PC-9 (cell line): ENCODE measurements at regions not wholly inside any gene's neighbourhood (a gene's known extent, or its start where the extent isn't known, plus 50 kb on each side); places are given as distances from the start of the nearest gene placed in this dataset.

Source experiments
- BruUV-seq: library from RNA; stranded (reverse); fragments of 400-500 nt; replicated peaks from 2 replicates; lab custom pipeline; 2021; lab: Mats Ljungman, UMichigan
- CTCF ChIA-PET: fragments of 300-600 bp; sonication (Branson Sonifier 250); formaldehyde crosslinking; loops from one replicate; lab custom pipeline; 2022; ENCODE audit warnings: antibody characterized with exemption; lab: Charles Lee
- POLR2A ChIA-PET: fragments of 300-600 bp; sonication (Branson Sonifier 250); formaldehyde crosslinking; loops from one replicate; lab custom pipeline; 2022; ENCODE audit warnings: antibody characterized with exemption; ENCODE audit not compliant: unreplicated experiment; lab: Charles Lee
- DNase-seq, 2 experiments: peaks; one replicate each; pipeline versions ENCODE4 v3.0.0 to v3.0.0-alpha.2; 2015 to 2022; ENCODE audit warnings: mixed read lengths in 1 of 2
- H2AFZ ChIP-seq: fragments of 200-600 bp; sonication (generic); 2 replicates; pipeline ENCODE4 v1.8.1; 2017; ENCODE audit warnings: antibody characterized with exemption
- H3F3A ChIP-seq: fragments of 200-600 bp; sonication (generic); 2 replicates; pipeline ENCODE4 v1.8.1; 2017; ENCODE audit warnings: antibody characterized with exemption, mild to moderate bottlenecking, low read depth; ENCODE audit not compliant: insufficient read depth
- H3K27ac ChIP-seq: fragments of 200-600 bp; sonication (generic); 2 replicates; pipeline ENCODE4 v1.6.1; 2016; ENCODE audit warnings: mixed run types
- H3K27me3 ChIP-seq: fragments of 200-600 bp; sonication (generic); 2 replicates; pipeline ENCODE4 v1.6.1; 2016; ENCODE audit warnings: low read depth, mixed run types; ENCODE audit not compliant: insufficient read depth
- H3K36me3 ChIP-seq: fragments of 200-600 bp; sonication (generic); 2 replicates; pipeline ENCODE4 v1.6.1; 2016; ENCODE audit warnings: low read depth, mixed run types
- H3K4me1 ChIP-seq: fragments of 200-600 bp; sonication (generic); replicated peaks from 2 replicates; pipeline ENCODE4 v1.6.1; 2016; ENCODE audit warnings: mixed run types; ENCODE audit not compliant: insufficient read depth
- H3K4me2 ChIP-seq: fragments of 200-600 bp; sonication (generic); 2 replicates; pipeline ENCODE4 v1.6.1; 2017; ENCODE audit warnings: mixed run types
- H3K4me3 ChIP-seq: fragments of 200-600 bp; sonication (generic); 2 replicates; pipeline ENCODE4 v1.6.1; 2016; ENCODE audit warnings: mixed run types
- H3K79me2 ChIP-seq: fragments of 200-600 bp; sonication (generic); 2 replicates; pipeline ENCODE4 v1.6.1; 2017; ENCODE audit warnings: low read depth, mixed run types
- H3K9me2 ChIP-seq: fragments of 200-600 bp; sonication (generic); 2 replicates; pipeline ENCODE4 v1.8.1; 2017; ENCODE audit warnings: mild to moderate bottlenecking; ENCODE audit not compliant: insufficient read depth
- H3K9me3 ChIP-seq: fragments of 200-600 bp; sonication (generic); 2 replicates; pipeline ENCODE4 v1.8.1; 2016; ENCODE audit warnings: low read depth; ENCODE audit not compliant: insufficient read depth
- H4K20me1 ChIP-seq: fragments of 200-600 bp; sonication (generic); 2 replicates; pipeline ENCODE4 v1.8.1; 2017; ENCODE audit not compliant: insufficient read depth
- EZH2 ChIP-seq: fragments of 200-600 bp; sonication (generic); IDR thresholded peaks from 2 replicates; pipeline ENCODE4 v1.8.0; 2017; ENCODE audit warnings: antibody characterized with exemption, low read depth
- intact Hi-C: fragments of 100-400 bp; cut with micrococcal nuclease; formaldehyde crosslinking; loops from one replicate; pipeline ENCODE4 v1.10.0; 2022; ENCODE audit not compliant: unreplicated experiment
- TF ChIP-seq, protein P1 (sequence below): fragments of 200-600 bp; sonication (generic); conservative IDR thresholded peaks from 2 replicates; pipeline ENCODE4 v1.6.1; 2017; ENCODE audit warnings: mixed run types, antibody characterized with exemption, mild to moderate bottlenecking, moderate library complexity

DNA sequence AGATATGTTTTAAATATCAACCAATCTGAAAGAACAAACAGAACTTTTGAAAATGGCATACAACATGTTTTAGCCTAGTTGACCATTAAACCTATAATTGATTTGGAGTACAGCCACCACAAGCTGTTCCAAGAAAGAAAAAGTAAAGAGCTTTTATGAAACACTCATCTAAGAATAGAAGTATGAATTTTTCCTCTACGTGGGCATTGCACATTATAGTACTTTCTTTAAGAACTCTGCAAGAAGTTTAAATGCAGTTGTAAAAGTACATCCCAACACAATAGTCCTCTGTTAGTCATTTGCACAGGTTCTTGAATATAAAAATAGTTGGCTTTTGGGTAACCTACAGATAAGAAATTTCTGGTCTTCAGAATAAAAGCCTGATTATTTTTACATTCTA is 933.6 kb upstream of the ADGRL3 start:
- intact Hi-C loops = no loop called here
- no peaks in the 10 kb centered on the region for H3K4me1 ChIP-seq
- POLR2A ChIA-PET = no interaction called here

DNA sequence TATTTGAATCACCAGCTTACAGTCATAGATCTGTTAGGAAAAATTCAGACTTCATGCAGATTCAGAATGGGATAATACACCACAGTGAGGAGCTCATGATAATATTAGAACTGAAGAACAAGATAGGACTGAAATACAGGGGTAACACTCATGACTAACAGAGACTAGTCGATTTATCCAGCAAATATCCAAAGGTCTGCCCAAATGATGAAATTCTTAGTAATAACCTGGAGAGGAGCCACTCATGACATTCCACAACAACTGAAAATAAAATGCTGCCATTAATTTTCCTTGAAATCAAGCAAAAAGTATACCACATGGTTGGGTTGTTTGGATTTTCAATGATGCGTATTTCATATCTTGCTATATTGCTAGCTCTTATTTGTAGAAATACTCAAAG is 903.7 kb upstream of the ADGRL3 start:
- intact Hi-C loops = no loop called here
- Histone ChIP-seq H3K4me2 (no peak overlapping the region), H3K4me3 (no peak overlapping the region), H3K27ac (no peak overlapping the region), H3K36me3 (no peaks in the 10 kb centered on the region), H3F3A (no peaks in the 10 kb centered on the region), H3K79me2 (no peaks in the 10 kb centered on the region), H3K27me3 (no peaks in the 10 kb centered on the region), H3K9me2 (no peaks in the 10 kb centered on the region), H3K4me1 (no peaks in the 10 kb centered on the region), H3K9me3 (no peaks in the 10 kb centered on the region), H2AFZ (no peak overlapping the region), H4K20me1 (no peaks in the 10 kb centered on the region)
- POLR2A ChIA-PET = no interaction called here
- no TSS peak for BruUV-seq
- TF ChIP-seq, protein P1, sequence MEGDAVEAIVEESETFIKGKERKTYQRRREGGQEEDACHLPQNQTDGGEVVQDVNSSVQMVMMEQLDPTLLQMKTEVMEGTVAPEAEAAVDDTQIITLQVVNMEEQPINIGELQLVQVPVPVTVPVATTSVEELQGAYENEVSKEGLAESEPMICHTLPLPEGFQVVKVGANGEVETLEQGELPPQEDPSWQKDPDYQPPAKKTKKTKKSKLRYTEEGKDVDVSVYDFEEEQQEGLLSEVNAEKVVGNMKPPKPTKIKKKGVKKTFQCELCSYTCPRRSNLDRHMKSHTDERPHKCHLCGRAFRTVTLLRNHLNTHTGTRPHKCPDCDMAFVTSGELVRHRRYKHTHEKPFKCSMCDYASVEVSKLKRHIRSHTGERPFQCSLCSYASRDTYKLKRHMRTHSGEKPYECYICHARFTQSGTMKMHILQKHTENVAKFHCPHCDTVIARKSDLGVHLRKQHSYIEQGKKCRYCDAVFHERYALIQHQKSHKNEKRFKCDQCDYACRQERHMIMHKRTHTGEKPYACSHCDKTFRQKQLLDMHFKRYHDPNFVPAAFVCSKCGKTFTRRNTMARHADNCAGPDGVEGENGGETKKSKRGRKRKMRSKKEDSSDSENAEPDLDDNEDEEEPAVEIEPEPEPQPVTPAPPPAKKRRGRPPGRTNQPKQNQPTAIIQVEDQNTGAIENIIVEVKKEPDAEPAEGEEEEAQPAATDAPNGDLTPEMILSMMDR = no peak
- TF ChIP-seq EZH2 = no peak
- CTCF ChIA-PET = no interaction called here
- no peak for DNase-seq

More for the DNA sequence above, 933.6 kb upstream of the ADGRL3 start:
- no peak for DNase-seq
- Histone ChIP-seq H3F3A (no peaks in the 10 kb centered on the region), H3K79me2 (no peaks in the 10 kb centered on the region), H4K20me1 (no peaks in the 10 kb centered on the region), H3K4me2 (no peak overlapping the region), H3K36me3 (no peaks in the 10 kb centered on the region), H2AFZ (no peak overlapping the region), H3K4me3 (no peak overlapping the region), H3K9me2 (no peaks in the 10 kb centered on the region), H3K27ac (no peak overlapping the region), H3K9me3 (no peaks in the 10 kb centered on the region), H3K27me3 (no peaks in the 10 kb centered on the region)
- no peak for TF ChIP-seq EZH2
- TF ChIP-seq, protein P1 = no peak
- CTCF ChIA-PET = no interaction called here
- no TSS peak for BruUV-seq

DNA sequence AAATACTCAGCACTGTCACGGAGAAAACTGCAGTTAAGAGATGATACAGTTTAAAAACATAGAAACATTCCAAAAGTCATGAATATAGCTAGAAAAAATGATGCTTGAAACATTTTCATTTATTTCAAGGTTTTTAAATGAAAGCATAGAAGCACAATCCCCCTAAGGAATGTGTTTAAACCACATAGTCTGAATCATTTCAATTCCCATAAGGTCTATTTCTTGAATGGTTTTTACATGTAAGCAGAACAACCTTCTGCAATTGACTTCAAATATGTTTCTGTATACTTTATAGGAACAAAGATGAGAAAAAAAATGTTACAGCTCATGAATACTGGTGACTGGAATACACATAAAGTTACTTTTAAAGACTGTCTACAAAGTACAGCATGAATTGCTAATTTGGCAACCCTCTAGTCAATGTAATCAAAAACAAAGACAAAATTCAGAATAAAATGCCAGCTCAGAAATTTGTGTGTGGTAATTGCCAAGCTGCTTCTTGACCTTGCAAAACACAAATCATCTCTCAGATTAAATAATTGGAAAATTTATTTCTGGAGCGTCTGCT is 886.4 kb upstream of the ADGRL3 start:
- intact Hi-C loops = no loop called here
- POLR2A ChIA-PET = no interaction called here
- H3K27me3 ChIP-seq = no peaks in the 10 kb centered on the region
- DNase-seq = no peak
- H2AFZ ChIP-seq = no peak overlapping the region
- H3K4me3 ChIP-seq = no peak overlapping the region
- H3K27ac ChIP-seq = no peak overlapping the region
- H3K79me2 ChIP-seq = no peaks in the 10 kb centered on the region
- TF ChIP-seq, protein P1 = no peak
- TF ChIP-seq EZH2 = no peak
- no peaks in the 10 kb centered on the region for H3K9me2 ChIP-seq
- H3K4me2 ChIP-seq = no peak overlapping the region
- CTCF ChIA-PET = no interaction called here
- no peaks in the 10 kb centered on the region for H3K9me3 ChIP-seq
- no peaks in the 10 kb centered on the region for H3K4me1 ChIP-seq
- no peaks in the 10 kb centered on the region for H4K20me1 ChIP-seq
- H3F3A ChIP-seq = no peaks in the 10 kb centered on the region
- BruUV-seq = no TSS peak
- no peaks in the 10 kb centered on the region for H3K36me3 ChIP-seq
